GM04503 (cell line): ENCODE measurements at regions not wholly inside any gene's neighbourhood (a gene's known extent, or its start where the extent isn't known, plus 50 kb on each side); places are given as distances from the start of the nearest gene placed in this dataset.
"Not testable (repeated sequence)": the region's sequence is repeated elsewhere in the genome, so short reads cannot be mapped to it uniquely, and the experiment has no call there.

ENCODE experiments used
- DNase-seq: peaks from one replicate; pipeline ENCODE4 v3.0.0-alpha.2; 2012; ENCODE audit warnings: low read depth

GRCh38 chr11:97687111-97687510 is 1297.3 kb downstream of the JRKL start:
- DNase-seq = no peak

GRCh38 chr11:97691061-97691460 is 1301.2 kb downstream of the JRKL start:
- no peak for DNase-seq

GRCh38 chr11:97702951-97703350 is 1313.1 kb downstream of the JRKL start:
- no peak for DNase-seq

- DNase-seq = no peak
Measured at GRCh38 chr11:97703851-97704250, 1314.0 kb downstream of the JRKL start.

DNA sequence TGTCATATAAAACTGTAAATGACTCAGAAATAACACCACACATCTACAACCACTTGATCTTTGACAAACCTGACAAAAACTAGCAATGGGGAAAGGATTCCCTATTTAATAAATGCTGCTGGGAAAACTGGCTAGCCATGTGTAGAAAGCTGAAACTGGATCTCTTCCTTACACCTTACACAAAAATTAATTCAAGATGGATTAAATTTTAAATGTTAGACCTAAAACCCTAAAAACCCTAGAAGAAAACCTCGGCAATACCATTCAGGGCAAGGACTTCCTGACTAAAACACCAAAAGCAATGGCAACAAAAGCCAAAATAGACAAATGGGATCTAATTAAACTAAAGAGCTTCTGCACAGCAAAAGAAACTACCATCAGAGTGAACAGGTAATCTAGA is 1315.3 kb upstream of the CNTN5 start:
- not testable (repeated sequence) for DNase-seq

DNA sequence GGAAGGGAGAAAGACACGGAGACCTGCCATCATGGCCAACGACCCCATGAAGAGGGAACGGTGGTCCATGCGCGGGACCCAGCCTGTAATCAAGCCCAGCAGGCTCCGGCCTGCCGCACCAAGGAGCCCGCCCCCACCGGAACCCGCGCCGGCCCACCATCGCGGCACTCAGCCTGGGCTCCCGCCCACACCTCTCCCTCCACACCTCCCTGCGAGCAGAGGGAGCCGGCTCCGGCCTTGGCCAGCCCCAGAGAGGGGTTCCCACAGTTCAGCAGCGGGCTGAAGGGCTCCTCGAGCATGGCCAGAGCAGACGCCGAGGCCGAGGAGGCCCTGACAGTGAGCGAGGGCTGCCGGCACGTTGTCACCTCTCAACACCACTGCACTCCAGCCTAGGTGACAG is 1302.8 kb upstream of the CNTN5 start:
- DNase-seq = no peak

DNA sequence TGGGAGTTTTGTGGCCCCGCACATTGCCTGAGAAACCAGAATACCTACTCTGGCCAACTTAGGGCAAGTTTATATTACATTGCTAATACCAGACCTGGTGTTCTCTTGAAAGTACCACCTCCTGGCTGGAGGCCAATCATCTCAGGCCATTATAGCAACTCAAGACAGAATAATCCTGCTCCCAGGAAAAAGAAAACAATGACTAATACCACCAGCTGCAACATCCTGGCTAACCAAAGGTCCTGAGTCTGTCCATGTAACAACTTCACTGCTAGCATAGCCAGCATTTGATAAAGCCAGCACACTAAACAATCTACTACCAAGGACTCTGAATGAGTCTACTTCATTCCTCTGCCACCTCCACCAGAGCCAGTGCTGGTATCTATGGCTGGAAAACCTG is 1298.7 kb upstream of the CNTN5 start:
- no peak for DNase-seq

DNA sequence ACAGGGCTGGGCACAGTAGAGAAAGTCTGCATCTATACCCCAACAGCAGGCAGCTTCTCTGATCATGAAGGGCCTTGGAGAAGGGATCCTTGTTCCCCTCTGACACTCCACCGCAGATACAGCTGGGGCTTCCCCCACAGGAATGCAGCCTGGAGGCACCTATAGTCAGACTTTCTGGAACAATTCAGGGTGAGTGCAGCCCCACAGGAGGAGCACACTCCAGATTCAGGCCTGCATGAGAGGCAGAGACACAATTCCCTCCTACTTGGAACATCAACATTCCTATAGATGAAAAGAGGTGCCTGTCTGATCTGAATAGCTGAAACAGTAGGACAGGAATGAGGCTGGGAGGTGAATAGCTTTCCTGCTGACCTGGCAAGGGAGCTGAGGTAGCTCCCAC is 1298.0 kb upstream of the CNTN5 start:
- DNase-seq = no peak

DNA sequence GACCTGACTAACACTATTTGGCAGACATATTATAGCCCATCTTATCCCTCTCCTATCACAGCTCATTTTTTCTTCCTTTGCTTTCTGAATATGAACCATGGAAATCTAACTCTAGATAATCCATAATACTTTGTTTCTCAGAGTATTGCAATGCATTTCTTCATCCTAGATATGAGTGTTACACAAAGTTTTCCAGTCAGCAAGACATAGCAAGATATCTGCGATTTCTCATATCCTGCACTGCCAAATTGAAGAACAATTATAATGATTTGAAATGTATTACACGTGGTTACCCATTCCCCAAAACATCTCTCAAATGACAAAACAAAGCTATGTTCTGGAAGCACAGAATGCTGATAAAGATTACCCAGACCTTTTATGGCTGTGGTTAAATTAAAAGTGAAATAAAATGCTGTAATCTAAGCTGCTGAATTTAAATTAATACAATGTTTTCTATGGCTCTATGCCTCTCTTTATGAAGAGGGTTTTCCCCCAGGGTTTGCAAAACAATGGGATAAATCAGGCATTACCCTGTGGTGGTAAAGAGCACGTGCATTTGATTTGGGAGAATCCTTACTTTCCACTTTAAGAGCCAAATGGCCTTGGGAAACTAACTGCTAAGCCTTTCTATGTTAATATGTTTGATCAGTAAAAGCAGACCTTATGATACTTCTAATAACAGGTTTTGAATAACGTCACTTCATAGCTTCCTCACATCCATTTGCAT is 1291.0 kb upstream of the CNTN5 start:
- DNase-seq = no peak

DNA sequence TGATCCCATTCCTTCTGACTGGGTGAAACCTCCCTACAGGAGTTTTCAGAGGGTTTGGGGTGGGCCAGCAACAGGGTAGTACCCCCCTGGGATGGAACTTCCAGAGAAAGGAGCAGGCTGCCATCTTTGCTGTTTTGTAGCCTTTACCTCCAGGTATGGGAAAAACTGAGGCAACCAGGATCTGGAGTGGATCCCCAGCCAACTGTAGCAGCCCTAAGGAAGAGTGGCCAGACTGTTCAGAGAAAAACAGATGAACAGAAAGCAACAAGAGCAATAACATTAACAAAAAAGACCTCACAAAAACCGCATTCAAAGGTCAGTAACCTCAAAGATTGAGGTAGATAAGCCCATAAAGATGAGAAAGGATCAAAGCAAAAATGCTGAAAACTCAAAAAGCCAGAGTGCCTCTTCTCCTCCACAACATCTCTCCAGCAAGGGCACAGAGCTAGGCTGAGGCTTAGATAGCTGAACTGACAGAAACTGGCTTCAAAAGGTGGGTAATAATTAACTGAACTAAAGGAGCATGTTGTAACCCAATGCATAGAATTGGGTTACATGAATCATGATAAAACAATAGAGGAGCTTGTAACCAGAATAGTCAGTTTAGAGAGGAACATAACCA is 1288.6 kb upstream of the CNTN5 start:
- DNase-seq = no peak

GRCh38 chr11:97738751-97739150 is 1282.0 kb upstream of the CNTN5 start:
- DNase-seq = no peak

GRCh38 chr11:97739932-97740800 is 1280.6 kb upstream of the CNTN5 start:
- DNase-seq = no peak

DNA sequence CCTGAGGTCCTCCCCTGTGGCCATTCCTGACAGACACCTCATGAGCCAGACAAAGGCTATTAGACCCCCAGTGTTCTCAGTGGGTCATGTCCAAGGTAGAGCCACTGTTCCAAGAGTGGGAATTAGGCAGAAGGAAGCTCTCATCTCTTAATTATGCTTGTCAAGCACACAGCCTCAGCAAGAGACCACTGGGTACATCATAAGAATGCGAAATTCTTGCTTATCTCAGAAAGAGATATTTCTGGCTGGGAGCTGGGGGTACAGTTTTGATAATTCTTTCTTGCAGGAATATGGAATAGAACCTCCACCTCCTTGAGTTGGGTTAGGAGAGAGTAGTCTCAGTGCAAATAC is 1280.0 kb upstream of the CNTN5 start:
- DNase-seq = no peak

DNA sequence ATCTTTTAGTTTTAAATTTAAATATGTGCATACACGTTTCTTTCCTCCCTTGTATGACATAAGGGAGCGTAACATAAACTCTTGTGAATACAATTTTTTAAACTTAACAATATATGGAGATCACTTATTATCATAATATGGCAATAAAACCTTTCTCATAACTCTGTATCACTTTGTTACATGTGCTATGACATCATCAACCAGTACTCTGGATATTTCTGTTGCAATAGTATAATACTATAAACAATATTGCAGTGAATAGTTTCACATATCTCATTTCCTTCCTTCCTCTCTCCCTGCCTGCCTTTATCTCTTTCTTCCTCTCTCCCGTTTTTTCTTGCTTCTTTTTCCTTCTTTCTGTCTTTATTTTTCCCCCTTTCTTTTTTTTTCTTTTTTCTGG is 1278.0 kb upstream of the CNTN5 start:
- DNase-seq = no peak

GRCh38 chr11:97743205-97743742 is 1277.5 kb upstream of the CNTN5 start:
- no peak for DNase-seq

DNA sequence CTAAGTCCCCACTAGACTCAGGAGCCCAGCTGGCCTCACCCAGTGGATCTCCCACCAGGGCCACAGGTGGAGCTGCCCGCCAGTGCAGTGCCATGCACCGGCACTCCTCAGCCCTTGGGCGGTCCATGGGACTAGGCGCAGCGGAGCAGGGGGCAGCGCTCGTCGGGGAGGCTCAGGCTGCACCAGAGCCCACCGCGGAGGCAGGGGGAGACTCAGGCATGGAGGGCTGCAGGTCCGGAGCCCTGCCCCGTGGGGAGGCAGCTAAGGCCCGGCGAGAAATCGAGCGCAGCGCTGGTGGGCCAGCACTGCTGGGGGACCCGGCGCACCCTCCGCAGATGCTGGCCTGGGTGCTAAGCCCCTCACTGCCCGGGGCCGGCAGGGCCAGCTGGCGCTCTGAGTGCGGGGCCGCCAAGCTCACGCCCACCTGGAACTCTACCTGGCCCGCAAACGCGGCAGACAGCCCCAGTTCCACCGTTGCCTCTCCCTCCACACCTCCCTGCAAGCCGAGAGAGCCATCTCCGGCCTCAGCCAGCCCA is 1275.2 kb upstream of the CNTN5 start:
- no peak for DNase-seq

DNA sequence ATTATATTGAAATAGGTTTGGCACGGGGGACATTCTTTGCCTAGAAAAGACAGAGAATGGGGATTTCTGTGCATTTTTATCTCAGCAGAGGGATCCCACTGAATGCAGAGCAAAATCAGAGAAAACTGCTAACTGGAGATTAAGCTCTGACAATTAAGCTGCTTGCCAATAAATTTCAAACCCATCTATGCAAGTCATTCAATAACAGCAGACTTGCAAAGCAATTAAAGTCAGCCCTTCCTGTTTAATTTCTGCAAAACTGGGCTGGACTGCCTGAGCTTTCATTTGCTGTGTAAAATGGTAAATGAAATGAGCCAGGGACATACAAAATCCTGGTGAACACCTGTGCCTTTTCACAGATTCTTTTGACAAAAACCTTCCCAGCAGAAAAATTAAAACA is 1273.9 kb upstream of the CNTN5 start:
- DNase-seq = no peak

DNA sequence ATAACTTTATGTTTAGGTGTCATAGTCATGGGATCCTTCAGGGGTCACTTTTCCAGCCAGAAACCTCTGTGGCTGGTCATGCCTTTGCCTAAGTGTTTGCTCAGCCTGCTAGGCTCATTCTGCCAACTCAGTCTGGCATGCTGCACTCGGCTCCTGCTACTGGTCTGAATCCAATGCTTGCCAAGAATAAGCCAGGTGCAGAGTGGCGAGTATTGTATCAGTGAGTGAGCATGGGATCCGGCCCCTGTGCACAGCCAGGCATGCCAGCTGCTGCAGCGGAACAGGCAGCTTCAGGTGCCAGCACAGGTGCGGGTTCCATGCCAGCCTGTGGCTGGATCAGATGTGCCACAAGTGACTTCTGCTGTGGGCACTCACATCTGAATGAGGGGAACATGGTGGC is 1269.3 kb upstream of the CNTN5 start:
- no peak for DNase-seq

GRCh38 chr11:97751952-97752351 is 1268.8 kb upstream of the CNTN5 start:
- no peak for DNase-seq

DNA sequence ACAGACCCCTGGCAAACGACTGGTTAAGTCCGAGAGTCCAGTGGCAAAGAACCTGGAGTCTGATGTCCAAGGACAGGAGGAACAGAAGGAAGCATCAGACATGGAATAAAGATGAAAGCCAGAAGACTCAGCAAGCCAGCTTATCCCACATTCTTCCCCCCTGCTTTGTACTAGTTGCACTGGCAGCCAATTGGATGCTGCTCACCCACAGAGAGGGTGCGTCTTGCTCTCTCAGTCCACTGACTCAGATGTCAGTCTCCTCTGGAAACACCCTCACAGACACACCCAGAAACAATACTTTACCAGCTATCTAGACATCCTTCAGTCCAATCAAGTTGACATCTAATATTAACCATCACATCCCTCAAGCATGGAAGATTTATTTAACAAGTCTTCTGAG is 1265.8 kb upstream of the CNTN5 start:
- no peak for DNase-seq

DNA sequence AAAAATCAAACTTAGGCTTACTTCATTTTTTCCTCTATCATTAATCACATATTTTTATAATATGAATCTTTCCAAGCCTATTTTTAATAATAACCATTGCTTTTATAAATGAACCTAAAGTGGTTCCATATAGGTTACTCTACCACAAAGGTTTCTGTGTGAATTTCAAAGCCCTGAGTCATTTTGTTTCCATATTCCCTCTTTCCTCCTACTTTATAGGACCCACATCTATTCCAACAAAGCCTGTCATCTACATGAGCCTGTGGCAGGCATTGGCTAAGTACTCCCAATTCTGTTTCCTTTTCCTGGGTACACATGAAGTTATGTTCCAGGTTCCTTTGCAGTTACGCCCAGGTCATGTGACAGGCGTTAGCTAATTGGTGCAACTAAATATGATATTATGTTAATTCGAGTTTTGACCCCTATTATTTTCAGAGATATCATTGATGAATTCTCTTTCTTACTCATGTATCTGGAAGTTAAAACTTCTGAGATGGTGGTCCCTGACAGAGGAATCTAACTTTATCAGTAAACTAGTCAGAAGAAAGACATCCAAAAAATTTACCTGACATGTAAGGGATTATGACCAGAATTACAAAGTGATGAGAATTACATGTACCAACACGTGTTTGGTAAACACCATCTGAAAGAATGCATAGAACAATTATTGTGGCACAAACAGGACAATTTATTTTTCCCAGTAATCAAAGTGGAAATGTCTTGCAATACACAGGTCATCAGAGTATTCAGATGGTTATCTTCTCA is 1264.0 kb upstream of the CNTN5 start:
- DNase-seq = no peak

- no peak for DNase-seq
Measured at GRCh38 chr11:97761175-97761574, 1259.6 kb upstream of the CNTN5 start.
